Keratinocyte (primary cell): ENCODE measurements at regions not wholly inside any gene's neighbourhood (a gene's known extent, or its start where the extent isn't known, plus 50 kb on each side); places are given as distances from the start of the nearest gene placed in this dataset.

Experiments used
- CTCF ChIP-seq, 3 experiments: IDR thresholded peaks in 1 of 3; conservative IDR thresholded peaks in 1 of 3; optimal IDR thresholded peaks in 1 of 3; 2 replicates in 2 of 3; 3 replicates in 1 of 3; pipeline versions ENCODE3 to v1.5.1; 2011; ENCODE audit warnings: low read length in 3 of 3, mild to moderate bottlenecking in 3 of 3, moderate library complexity in 2 of 3, control low read depth in 1 of 3, inconsistent platforms in 1 of 3; ENCODE audit not compliant: insufficient read depth in 2 of 3; ENCODE audit errors: extremely low read depth in 1 of 3
- EZH2 ChIP-seq: IDR thresholded peaks from one replicate; pipeline ENCODE4 v1.6.1; 2012; ENCODE audit warnings: inconsistent platforms, mild to moderate bottlenecking, low read length, moderate library complexity

- TF ChIP-seq CTCF (optimal IDR thresholded peaks at IDR 0.05 in 1 of 3, IDR thresholded peaks at IDR 0.05 in 1 of 3, conservative IDR thresholded peaks at IDR 0.05 in 1 of 3; ENCODE audit: extremely low read depth in 1 of 3, insufficient read depth in 2 of 3, low read length in 3 of 3) (no peak), EZH2 (no peak)
Observed at GRCh38 chr3:39638301-39638700, 170.8 kb downstream of the MOBP start.
